GM10266 (cell line): ENCODE measurements at regions not wholly inside any gene's neighbourhood (a gene's known extent, or its start where the extent isn't known, plus 50 kb on each side); places are given as distances from the start of the nearest gene placed in this dataset.
"Not testable (repeated sequence)": the region's sequence is repeated elsewhere in the genome, so short reads cannot be mapped to it uniquely, and the experiment has no call there.

Source experiments
- DNase-seq: peaks from one replicate; pipeline ENCODE4 v3.0.0; 2012; ENCODE audit errors: extremely low spot score
- TF ChIP-seq, protein P1 (sequence below): IDR thresholded peaks from 2 replicates; pipeline ENCODE4 v1.5.1; 2012; ENCODE audit warnings: mild to moderate bottlenecking, low read depth; ENCODE audit not compliant: control insufficient read depth, insufficient read depth; ENCODE audit errors: missing control alignments

DNA sequence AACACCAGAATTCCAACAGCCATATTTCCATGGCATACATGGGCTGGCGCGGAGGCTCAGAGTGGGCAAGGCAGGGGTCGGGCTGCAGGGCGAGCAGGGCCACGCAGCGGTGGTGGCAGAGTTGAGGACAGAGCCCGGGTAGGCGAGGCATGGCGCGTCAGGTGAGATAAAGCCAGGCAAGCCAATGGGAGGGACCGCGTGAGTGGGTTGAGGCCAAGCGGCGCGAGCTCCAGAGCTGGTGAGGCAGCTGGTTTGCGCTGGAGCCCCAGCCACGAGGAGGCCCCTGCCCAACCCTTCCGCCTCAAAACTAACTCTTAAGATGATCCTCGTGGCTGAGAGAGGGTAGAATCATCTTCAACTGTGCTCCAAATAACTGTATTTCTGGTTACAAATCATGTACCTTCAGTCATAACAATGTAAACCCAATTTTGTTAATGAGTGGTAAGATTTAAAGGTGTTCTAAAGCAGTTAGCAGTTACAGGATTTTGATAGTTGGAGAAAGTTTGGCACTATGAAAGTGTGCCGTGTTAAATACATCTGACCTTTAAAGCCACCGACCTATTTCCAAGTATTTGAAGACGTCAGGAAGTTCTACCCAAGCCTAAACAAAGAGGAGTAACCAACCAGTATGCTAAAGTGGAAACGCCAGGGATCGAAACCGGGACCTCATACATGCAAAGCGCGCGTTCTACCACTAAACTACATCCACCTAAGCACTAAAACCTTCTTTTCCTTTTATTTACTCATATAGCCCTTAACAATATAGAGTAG is 107.9 kb downstream of the GPX5 start:
- no peak for DNase-seq
- TF ChIP-seq, protein P1, sequence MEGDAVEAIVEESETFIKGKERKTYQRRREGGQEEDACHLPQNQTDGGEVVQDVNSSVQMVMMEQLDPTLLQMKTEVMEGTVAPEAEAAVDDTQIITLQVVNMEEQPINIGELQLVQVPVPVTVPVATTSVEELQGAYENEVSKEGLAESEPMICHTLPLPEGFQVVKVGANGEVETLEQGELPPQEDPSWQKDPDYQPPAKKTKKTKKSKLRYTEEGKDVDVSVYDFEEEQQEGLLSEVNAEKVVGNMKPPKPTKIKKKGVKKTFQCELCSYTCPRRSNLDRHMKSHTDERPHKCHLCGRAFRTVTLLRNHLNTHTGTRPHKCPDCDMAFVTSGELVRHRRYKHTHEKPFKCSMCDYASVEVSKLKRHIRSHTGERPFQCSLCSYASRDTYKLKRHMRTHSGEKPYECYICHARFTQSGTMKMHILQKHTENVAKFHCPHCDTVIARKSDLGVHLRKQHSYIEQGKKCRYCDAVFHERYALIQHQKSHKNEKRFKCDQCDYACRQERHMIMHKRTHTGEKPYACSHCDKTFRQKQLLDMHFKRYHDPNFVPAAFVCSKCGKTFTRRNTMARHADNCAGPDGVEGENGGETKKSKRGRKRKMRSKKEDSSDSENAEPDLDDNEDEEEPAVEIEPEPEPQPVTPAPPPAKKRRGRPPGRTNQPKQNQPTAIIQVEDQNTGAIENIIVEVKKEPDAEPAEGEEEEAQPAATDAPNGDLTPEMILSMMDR: no peak

DNA sequence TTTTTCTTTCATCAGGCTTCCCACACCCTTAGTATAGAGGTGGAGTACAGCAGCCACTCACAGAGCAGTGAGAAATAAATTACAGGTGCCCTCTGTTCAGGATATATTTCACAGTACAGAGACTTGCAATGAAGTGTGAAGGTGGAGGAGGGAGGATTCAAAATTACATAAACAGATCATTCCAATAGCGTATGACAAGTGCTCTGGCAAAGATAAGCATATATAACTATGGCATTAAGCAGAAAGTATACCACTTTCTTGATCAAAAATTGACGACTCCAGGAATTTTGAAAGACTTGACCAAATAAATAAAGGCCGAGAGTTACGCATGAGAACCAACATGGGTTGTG is 108.7 kb downstream of the GPX5 start:
- TF ChIP-seq, protein P1: no peak
- no peak for DNase-seq

DNA sequence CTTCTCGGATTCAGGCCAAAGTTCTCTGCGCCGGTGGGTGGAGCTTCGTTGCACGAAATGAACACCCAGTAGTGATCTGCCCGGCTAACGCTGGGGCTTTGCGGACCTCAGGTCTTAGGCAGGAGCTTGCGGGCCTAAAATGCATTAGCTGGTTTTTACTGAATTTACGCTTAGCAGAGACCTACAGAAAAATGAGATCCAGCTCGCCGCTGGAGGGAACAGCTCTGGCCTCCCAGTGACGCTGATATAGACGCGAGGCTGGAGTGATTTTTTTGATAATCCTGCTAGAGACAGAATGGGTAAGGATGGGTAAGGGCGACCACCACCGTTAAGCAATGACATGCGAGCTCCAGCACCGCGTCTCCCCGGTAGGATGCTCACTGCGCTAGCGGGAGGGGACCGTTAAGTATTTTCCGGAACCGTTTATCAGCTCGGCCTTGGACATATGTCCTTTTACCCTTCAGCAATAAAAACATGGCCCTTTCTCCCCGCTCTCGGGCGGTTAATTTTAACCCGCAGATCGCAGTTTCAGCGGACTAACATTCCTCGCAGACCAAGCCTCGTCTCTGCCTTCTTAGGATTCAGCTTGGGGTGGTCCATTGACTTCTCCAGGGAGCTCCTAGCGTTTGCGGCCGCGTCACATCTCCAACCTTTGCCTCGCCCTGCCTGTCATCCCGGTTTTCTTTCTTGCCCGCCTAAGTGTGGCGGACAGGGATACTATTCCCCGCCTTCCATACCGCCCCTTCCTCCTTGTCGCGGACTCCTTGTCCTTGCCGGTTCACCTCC is 109.3 kb downstream of the GPX5 start:
- TF ChIP-seq, protein P1: no peak
- DNase-seq: peak; percentile 43

DNA sequence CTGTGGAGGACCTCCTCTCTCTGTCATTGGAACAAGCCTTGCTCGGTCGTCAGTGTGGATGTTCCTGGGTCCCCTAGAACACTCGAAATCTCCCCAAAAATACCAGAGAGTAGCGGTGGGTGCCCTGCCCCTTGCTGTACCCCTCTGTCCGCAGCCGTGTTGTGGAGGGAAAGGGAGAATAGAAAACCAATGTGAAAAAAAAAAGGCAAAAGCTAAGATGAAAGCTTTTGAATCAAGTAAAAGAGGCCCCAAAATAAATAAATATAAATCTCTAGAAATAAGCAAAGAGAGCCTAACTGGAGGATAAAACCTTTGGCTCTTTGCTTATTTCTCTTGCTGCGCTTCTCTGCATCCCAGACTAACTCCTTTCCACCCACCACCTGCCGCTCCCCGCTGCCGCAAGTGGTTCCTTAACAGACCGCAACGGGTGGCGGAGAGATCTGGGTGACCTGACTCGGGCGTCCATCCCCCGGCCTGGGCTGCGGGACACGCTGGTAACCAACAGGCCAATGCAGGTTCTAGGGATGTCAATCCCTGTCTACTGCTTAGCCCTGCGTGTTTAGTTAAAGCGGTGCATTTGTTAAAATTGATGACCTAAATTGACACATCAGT is 110.0 kb downstream of the GPX5 start:
- DNase-seq: no peak
- TF ChIP-seq, protein P1: no peak

DNA sequence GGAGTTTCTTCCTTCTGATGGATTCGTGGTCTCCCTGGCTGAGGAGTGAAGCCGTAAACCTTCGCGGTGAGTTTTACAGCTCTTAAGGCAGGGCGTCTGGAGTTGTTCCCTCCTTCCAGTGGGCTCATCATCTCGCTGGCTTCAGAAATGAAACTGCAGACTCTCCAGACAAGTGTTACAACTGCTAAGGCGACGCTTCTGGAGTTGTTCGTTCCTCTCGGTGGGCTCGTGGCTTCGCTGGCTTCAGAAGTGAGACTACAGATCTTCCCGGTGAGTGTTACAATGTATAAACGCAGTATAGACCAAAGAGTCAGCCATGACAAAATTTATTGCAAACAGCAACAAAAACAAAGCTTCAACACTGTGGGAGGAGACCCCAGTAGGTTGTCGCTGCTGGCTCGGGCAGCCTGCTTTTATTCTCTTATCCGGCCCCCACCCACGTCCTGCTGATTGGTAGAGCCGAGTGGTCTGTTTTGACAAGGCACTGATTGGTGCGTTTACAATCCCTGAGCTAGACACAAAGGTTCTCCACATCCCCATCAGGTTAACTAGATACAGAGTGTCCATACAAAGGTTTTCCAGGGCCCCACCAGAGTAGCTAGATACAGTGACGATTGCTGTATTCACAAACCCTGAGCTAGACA is 113.2 kb downstream of the GPX5 start:
- TF ChIP-seq, protein P1: no peak
- DNase-seq: no peak

DNA sequence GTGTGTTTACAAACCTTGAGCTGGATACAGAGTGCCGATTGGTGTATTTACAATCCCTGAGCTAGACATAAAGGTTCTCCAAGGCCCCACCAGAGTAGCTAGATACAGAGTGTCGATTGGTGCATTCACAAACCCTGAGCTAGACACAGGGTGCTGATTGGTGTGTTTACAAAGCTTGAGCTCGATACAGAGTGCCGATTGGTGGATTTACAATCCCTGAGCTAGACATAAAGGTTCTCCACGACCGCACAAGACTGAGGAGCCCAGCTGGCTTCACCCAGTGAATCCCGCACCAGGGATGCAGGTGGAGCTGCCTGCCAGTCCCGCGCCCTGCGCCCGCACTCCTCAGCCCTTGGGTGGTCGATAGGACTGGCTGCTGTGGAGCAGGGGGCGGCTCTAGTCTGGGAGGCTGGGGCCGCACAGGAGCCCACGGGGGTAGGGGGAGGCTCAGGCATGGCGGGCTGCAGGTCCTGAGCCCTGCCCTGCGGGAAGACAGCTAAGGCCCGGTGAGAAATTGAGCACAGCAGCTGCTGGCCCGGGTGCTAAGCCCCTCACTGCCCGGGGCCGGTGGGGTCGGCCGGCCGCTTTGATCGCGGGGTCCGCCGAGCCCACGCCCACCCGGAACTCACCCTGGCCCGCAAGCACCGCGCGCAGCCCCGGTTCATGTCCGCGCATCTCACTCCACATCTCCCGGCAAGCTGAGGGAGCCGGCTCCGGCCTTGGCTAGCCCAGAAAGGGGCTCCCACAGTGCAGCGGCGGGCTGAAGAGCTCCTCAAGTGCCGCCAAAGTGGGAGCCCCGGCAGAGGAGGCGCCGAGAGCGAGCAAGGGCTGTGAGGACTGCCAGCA is 114.0 kb downstream of the GPX5 start:
- DNase-seq: not testable (repeated sequence)
